GM10248 (cell line): ENCODE measurements at regions not wholly inside any gene's neighbourhood (a gene's known extent, or its start where the extent isn't known, plus 50 kb on each side); places are given as distances from the start of the nearest gene placed in this dataset.

Experiments
- CTCF ChIA-PET: fragments of 300-600 bp; sonication (Branson Sonifier 250); formaldehyde crosslinking; extraction: SDS; loops from one replicate; lab custom pipeline; 2021; ENCODE audit warnings: antibody characterized with exemption; lab: Yijun Ruan, JAX
- POLR2A ChIA-PET: fragments of 350-650 bp; sonication (Branson Sonifier 250); formaldehyde crosslinking; extraction: SDS; loops from one replicate; lab custom pipeline; 2020; ENCODE audit warnings: antibody characterized with exemption; lab: Yijun Ruan, JAX
- DNase-seq: peaks from one replicate; pipeline ENCODE4 v3.0.0; 2012; ENCODE audit errors: extremely low spot score
- CTCF ChIP-seq: IDR thresholded peaks from 2 replicates; pipeline ENCODE4 v1.5.1; 2012; ENCODE audit warnings: mild to moderate bottlenecking, low read depth; ENCODE audit errors: extremely low read depth, missing control alignments, control extremely low read depth

- no peak for TF ChIP-seq CTCF
- DNase-seq: no peak
- ChIA-PET CTCF (interaction anchor here (0.9 kb wide), 1 partner anchor 10 kb away, joined by 3 read pairs; no protein-coding TSS in a partner anchor), POLR2A (no interaction called here)
These were observed 736.6 kb upstream of the SEL1L start for GRCh38 chr14:82270286-82270685.

- TF ChIP-seq CTCF: no peak
- no peak for DNase-seq
- CTCF ChIA-PET: interaction anchor here (1.0 kb wide), 1 partner anchor 17 kb away, joined by 3 read pairs; no protein-coding TSS in a partner anchor
- POLR2A ChIA-PET: no interaction called here
These were observed 765.2 kb upstream of the SEL1L start for GRCh38 chr14:82298811-82299210.

- POLR2A ChIA-PET: no interaction called here
- CTCF ChIA-PET: no interaction called here
- TF ChIP-seq CTCF: no peak
- DNase-seq: no peak
These were observed 775.5 kb upstream of the SEL1L start for GRCh38 chr14:82309199-82309598.

GRCh38 chr14:82313889-82314288 is 780.2 kb upstream of the SEL1L start:
- DNase-seq: no peak
- no peak for TF ChIP-seq CTCF
- ChIA-PET POLR2A (no interaction called here), CTCF (no interaction called here)

- ChIA-PET CTCF (interaction anchor here (1.2 kb wide), 1 partner anchor 10 kb away, joined by 3 read pairs; no protein-coding TSS in a partner anchor), POLR2A (no interaction called here)
- no peak for DNase-seq
- TF ChIP-seq CTCF: no peak
These were observed 794.8 kb upstream of the SEL1L start for GRCh38 chr14:82328442-82328841.

GRCh38 chr14:82341261-82341810 is 807.7 kb upstream of the SEL1L start:
- ChIA-PET CTCF (no interaction called here), POLR2A (no interaction called here)
- no peak for DNase-seq
- TF ChIP-seq CTCF: no peak
